Fibroblast of skin of left biceps (primary cell): ENCODE measurements at regions not wholly inside any gene's neighbourhood (a gene's known extent, or its start where the extent isn't known, plus 50 kb on each side); places are given as distances from the start of the nearest gene placed in this dataset.
"Not testable (repeated sequence)": the region's sequence is repeated elsewhere in the genome, so short reads cannot be mapped to it uniquely, and the experiment has no call there.

Source experiments
- DNase-seq, 2 experiments: peaks; one replicate each; pipeline ENCODE4 v3.0.0-alpha.2; 2013; ENCODE audit warnings: low read depth in 2 of 2

GRCh38 chr2:201946746-201947145 lies 86.9 kb upstream of the FZD7 start:
- not testable (repeated sequence) for DNase-seq

- no peak for DNase-seq
Observed at GRCh38 chr2:201947287-201947686, 86.4 kb upstream of the FZD7 start.

GRCh38 chr2:201949181-201949926 lies 84.3 kb upstream of the FZD7 start:
- DNase-seq = no peak

- DNase-seq = no peak
Observed at GRCh38 chr2:201949927-201950246, 83.8 kb upstream of the FZD7 start.

- no peak for DNase-seq
Observed at GRCh38 chr2:201950606-201951005, 83.0 kb upstream of the FZD7 start.

- DNase-seq = no peak
Observed at GRCh38 chr2:201952187-201952586, 81.5 kb upstream of the FZD7 start.

GRCh38 chr2:201953396-201953795 lies 80.3 kb upstream of the FZD7 start:
- DNase-seq = no peak

- DNase-seq = no peak
Observed at GRCh38 chr2:201953880-201954279, 79.8 kb upstream of the FZD7 start.

GRCh38 chr2:201955231-201955630 lies 78.4 kb upstream of the FZD7 start:
- DNase-seq = no peak

GRCh38 chr2:201955702-201956141 lies 77.9 kb upstream of the FZD7 start:
- no peak for DNase-seq

GRCh38 chr2:201956361-201956760 lies 77.3 kb upstream of the FZD7 start:
- DNase-seq = no peak

- no peak for DNase-seq
Observed at GRCh38 chr2:201957091-201957490, 76.6 kb upstream of the FZD7 start.

GRCh38 chr2:201959198-201959597 lies 74.5 kb upstream of the FZD7 start:
- no peak for DNase-seq

GRCh38 chr2:201959626-201960025 lies 74.0 kb upstream of the FZD7 start:
- DNase-seq = no peak

- DNase-seq = no peak
Observed at GRCh38 chr2:201960305-201960704, 73.3 kb upstream of the FZD7 start.

GRCh38 chr2:201961401-201961800 lies 72.3 kb upstream of the FZD7 start:
- DNase-seq = no peak

GRCh38 chr2:201962774-201963562 lies 70.7 kb upstream of the FZD7 start:
- no peak for DNase-seq

GRCh38 chr2:201964011-201964410 lies 69.6 kb upstream of the FZD7 start:
- DNase-seq = no peak

- peak in 1 of 2 experiments; percentile 20 for DNase-seq
Observed at GRCh38 chr2:201964631-201965206, 68.9 kb upstream of the FZD7 start.

- no peak for DNase-seq
Observed at GRCh38 chr2:201965550-201965949, 68.1 kb upstream of the FZD7 start.

GRCh38 chr2:201966691-201967438 lies 66.8 kb upstream of the FZD7 start:
- DNase-seq = no peak

- DNase-seq = no peak
Observed at GRCh38 chr2:201968050-201968449, 65.6 kb upstream of the FZD7 start.
